Lower leg skin (tissue), 3 donors: ENCODE measurements at regions not wholly inside any gene's neighbourhood (a gene's known extent, or its start where the extent isn't known, plus 50 kb on each side); places are given as distances from the start of the nearest gene placed in this dataset.

Experiments used
- POLR2A ChIP-seq, 2 donors: fragments of 450-650 bp; IDR thresholded peaks; one replicate each; pipeline ENCODE4 v1.6.1; 2016 to 2017; ENCODE audit warnings: antibody characterized with exemption in 2 of 2, mild to moderate bottlenecking in 1 of 2, moderate library complexity in 1 of 2
- TF ChIP-seq, protein P1 (sequence below), 3 donors: fragments of 450-650 bp; IDR thresholded peaks; one replicate each; pipeline ENCODE4 v1.5.1; 2016; ENCODE audit warnings: antibody characterized with exemption in 3 of 3, mild to moderate bottlenecking in 3 of 3, moderate library complexity in 2 of 3

- TF ChIP-seq, protein P1, sequence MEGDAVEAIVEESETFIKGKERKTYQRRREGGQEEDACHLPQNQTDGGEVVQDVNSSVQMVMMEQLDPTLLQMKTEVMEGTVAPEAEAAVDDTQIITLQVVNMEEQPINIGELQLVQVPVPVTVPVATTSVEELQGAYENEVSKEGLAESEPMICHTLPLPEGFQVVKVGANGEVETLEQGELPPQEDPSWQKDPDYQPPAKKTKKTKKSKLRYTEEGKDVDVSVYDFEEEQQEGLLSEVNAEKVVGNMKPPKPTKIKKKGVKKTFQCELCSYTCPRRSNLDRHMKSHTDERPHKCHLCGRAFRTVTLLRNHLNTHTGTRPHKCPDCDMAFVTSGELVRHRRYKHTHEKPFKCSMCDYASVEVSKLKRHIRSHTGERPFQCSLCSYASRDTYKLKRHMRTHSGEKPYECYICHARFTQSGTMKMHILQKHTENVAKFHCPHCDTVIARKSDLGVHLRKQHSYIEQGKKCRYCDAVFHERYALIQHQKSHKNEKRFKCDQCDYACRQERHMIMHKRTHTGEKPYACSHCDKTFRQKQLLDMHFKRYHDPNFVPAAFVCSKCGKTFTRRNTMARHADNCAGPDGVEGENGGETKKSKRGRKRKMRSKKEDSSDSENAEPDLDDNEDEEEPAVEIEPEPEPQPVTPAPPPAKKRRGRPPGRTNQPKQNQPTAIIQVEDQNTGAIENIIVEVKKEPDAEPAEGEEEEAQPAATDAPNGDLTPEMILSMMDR (IDR thresholded peaks at IDR 0.05) = no peak
- TF ChIP-seq POLR2A (IDR thresholded peaks at IDR 0.05) = no peak
Measured at GRCh38 chr4:58081356-58081755, 971.2 kb upstream of the IGFBP7 start.
